CD4-positive, alpha-beta T cell treated with Interleukin-21 for 1 hour (primary cell): ENCODE measurements at regions not wholly inside any gene's neighbourhood (a gene's known extent, or its start where the extent isn't known, plus 50 kb on each side); places are given as distances from the start of the nearest gene placed in this dataset.

Source experiments
- DNase-seq: peaks from one replicate; pipeline ENCODE4 v3.0.0-alpha.2; 2020

DNA sequence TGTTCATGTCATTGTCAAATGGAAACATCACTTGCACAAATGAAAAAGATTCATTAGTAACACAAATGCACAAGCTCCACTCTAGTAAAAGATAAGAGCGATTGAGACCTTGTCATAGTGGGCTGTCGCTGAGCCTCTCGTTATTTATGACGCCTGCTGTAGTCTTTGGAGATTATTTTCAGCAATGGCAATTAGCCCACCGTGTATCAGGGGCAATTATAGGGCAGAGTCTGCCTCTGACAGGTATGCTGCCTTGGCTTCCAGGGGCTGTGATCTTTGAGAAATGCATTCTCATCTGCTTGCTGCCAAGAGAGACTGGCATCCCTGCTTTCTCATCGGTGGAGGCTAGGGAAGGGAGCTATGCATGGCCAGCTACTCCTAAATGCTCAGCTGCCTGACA, 426.8 kb upstream of the CLINT1 start:
- DNase-seq, result no peak

- no peak for DNase-seq
These were observed 425.3 kb upstream of the CLINT1 start for GRCh38 chr5:158284242-158284641.

DNA sequence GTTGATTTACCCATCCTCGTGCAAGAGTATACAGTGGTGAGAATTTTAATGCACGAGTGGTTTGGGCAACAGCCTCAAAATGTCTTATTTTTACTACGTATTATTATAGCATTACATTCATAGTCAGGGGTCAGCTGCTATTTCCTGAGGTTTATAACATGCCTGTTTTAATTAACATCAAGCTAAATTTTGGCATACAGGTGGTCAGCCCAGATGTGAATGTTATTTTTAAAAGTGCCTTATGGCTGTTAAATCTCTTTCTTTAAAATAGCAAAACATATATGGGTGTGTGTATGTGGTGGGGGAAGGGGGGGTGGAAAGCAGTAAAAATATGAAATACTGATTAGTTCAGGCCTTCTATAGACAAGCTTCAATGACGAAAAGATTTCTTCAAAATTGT, 424.5 kb upstream of the CLINT1 start:
- no peak for DNase-seq

DNA sequence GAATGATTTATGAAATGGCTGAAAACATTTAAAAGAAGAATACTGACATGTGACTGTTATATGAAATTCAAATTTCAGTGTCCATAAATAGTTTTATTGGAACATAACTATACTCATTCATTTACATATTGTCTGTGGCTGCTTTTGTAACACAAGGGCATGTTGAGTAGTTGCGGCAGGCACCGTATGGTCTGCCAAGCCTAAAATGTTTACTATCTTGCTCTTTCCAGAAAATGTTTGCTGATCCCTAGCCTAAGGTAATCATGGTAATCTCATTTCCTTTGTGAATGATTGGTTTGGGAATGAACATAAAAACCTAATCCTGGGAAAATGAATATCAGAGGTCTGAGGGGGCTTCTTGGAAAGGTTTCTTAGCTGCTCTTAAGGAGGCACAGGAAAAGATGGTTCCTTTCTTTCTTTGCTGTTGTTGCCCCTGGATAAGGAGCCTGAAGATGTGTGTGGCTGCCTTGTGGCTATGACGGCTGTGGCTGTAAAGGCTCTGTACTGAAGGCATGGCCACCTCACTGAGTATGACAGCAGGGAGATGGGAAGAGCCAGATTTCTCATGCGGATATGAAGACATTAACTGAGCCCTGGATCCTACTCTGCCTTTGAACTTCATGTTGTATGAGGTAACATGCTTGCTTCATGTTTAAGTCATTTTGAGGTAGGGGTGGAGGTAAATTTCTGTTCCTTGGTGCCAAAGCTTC, 419.4 kb upstream of the CLINT1 start:
- no peak for DNase-seq

- DNase-seq, result no peak
These were observed 418.3 kb upstream of the CLINT1 start for GRCh38 chr5:158277276-158277675.

DNA sequence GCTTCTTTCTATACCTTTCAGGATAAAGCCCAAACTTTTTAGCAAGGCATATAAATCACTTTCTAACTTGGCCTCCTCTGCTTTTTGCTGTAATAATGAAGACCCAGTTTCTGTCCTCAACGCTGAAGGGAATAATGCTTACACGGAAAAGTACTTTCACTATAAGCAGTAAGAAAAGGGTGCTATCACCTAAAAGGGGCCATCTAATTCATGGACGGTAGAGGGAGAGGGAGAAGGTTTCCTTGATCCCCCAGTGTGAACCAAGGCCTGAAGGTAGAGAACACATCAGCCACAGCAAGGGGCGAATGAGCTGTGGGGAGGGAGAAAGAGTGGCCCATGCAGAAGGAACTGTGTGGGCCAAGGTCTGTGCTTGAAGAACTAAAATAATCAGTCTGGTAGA, 417.7 kb upstream of the CLINT1 start:
- no peak for DNase-seq

GRCh38 chr5:158275511-158275910, 416.6 kb upstream of the CLINT1 start:
- no peak for DNase-seq

DNA sequence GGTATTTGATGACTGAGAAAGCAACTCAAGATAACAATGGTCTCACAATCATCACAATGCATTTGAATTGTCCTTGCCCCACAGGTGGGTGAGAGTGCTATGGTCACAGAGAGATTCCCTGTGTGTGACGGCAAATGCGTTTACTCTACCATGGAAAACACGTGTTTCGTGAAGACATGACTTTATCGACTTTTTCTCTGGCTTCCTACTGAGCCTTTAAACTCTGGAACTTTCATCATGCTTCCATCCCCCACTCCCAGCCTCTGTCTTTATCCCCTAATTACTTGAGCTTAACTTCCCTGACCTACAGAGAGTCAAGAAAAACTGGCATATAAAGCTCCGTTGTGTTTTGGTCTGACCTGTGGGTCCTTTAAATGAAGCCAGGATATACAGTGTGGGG, 414.1 kb upstream of the CLINT1 start:
- no peak for DNase-seq

GRCh38 chr5:158272409-158272808, 413.5 kb upstream of the CLINT1 start:
- DNase-seq, result no peak

DNA sequence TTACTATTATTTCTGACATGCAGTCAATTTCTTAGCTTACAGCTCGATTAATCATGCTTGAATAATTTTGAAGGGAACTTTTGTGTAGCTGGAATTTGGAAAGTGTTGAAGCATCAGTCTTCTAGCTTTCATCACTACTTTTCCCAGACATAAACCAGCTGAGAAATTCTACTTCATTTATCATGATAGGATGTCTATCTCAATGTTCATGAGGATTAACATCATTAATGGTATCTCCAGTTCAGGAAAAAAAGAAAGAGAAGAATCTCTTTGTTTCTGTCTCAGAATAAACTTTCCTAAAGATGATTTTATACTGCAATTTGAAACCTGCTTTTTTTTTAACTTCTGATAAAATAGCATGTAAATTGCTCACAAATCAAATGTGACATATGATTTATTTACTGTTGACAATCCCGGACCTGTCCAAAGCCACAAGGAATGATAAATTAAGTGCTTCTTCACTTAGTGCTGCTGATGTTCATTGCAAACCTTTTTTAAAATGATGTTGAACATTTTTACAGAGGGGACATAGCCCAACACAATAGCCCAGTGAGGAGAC, 412.1 kb upstream of the CLINT1 start:
- DNase-seq, result no peak

DNA sequence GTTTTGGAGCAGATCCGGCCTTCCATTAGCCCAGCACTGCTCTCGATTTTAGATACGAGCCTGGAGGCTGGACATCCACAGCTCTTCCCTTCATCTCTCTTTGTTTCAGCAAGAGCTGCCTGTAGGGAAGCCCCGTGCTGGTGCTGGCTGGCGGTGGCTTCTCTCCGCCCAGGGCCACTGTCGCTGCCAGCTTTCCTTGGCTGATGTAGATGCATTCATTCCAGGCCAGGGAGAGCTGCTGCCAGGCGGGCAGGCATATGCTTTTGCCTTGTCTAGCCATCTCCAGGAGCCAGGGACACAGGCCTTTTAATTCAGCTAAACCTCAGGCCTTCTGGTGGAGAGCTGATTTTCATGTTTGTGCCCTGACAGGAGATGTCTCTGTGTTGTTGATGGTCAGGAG, 409.3 kb upstream of the CLINT1 start:
- DNase-seq, result no peak

GRCh38 chr5:158267228-158267627, 408.3 kb upstream of the CLINT1 start:
- DNase-seq, result no peak

GRCh38 chr5:158265931-158266700, 407.2 kb upstream of the CLINT1 start:
- DNase-seq, result no peak

- no peak for DNase-seq
These were observed 406.4 kb upstream of the CLINT1 start for GRCh38 chr5:158265346-158265745.

GRCh38 chr5:158264264-158264663, 405.3 kb upstream of the CLINT1 start:
- no peak for DNase-seq

GRCh38 chr5:158261674-158262367, 402.9 kb upstream of the CLINT1 start:
- DNase-seq, result no peak

DNA sequence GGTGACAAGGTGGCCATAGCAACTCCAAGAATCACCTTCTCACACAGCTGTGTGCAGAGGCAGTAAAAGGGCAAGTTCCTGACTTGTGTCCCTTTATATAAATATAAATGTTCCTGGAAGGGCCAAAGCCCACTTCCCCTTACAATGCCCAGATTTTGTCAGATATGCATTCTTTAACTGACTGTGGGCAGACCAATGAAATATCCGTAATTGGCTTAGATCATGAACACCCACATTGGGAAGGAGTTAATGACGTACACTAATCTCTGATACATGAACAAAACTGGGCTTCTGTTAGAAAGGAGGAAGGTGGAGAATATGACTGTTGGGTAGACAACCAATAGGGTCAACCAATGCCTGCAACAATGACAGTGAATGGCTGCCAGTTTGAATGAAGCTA, 397.2 kb upstream of the CLINT1 start:
- DNase-seq, result no peak

- DNase-seq, result no peak
These were observed 396.7 kb upstream of the CLINT1 start for GRCh38 chr5:158255609-158256008.

DNA sequence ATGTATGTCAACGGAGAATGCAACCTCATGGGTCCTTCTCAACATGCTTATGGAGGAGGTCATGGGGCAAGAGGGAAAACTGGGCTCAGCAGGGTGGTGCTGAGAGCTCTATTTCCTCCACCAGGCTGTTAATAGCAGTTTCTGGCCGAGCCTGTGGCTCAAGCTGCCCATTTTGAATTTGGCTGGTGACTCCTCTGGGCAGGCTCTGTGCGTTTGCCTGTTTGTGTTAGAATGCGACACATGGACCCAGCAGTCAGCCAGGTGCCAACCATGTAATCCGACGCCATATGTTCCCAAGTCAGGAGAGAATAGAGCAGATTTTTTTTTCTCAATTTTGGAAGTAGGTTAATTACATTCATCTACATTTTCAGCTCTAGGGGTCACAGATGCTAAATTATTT, 387.7 kb upstream of the CLINT1 start:
- no peak for DNase-seq

- no peak for DNase-seq
These were observed 386.6 kb upstream of the CLINT1 start for GRCh38 chr5:158245513-158245912.

DNA sequence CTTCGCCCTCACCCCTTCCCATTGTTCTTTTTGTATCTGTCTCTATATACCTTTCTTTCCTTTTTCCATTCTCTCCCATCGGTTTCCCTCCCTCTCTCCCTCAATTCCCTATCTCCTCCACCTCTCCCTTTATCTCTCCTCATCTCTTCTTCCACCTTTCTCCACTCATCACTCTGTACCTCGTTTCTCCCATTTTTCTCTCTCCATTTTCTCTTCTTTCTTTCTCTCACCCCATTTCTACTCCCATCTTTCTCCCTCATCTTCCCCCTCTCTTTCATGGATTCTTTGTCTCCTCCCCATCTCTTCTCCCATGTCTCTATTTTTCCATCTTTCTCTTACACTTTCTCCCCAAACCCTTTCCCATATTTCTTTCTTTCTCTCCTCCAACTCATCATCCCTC, 385.9 kb upstream of the CLINT1 start:
- DNase-seq, result no peak

DNA sequence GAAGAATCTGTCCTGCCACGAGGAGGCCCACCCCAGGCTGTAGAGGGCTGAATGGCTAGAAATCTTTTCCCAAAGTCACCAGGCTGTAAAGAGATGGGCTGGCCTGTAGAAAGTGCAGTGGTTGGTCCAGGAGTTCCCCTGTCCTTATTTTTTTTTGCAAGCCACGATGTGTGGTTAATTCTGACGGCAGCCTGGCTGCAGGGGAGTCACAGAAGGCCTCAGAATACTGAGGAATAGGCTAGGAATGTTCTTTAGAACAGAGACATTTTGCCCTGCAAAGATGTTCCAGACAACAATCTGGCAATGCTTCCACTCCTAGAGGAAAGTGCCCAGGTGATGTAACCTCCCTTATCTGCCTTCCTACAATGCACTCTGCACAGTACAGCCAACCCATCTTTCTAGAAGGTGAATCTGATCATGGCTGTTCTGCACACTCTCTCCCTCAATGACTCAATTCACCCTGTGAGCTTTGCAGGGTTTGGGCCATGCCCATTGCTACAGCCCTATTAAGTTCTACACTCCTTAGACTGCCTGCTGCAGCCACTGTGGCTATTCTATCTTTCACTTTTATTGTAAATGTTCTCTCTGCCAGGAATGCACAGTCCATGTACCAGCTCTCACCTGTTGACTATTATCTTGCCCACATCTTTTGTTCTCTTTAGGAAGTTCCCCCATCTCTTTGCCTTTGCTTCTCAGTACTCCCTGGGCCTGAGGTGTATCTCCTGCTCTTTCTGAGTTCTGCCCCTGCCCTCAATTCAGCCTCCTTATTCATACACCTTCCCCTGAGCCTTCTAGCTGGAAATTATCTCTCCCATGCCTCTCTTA, 377.8 kb upstream of the CLINT1 start:
- no peak for DNase-seq

DNA sequence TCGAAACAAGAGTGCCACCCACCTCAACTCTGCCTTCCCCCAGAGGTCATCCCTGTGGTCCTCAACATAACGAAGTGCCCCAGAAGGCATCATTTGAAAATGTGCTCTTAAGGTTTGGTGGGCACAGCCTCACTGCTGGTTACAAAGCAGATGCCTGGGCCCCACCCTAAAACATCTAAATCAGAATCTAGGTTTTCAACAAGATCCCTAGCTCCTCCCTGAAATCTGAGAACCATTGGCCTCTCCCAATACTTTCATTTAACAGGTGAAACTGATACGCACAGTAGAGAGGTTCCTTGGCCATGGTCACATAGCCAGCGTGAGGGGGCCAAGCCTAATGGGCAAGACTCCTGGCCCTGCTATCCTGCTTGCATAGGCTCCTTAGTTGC, 376.2 kb upstream of the CLINT1 start:
- no peak for DNase-seq
